Fibroblast of lung (primary cell): ENCODE measurements at regions not wholly inside any gene's neighbourhood (a gene's known extent, or its start where the extent isn't known, plus 50 kb on each side); places are given as distances from the start of the nearest gene placed in this dataset.

ENCODE experiments used
- EZH2 ChIP-seq: IDR thresholded peaks from 2 replicates; pipeline ENCODE4 v1.5.1; 2012; ENCODE audit warnings: low read length, control low read depth, mild to moderate bottlenecking; ENCODE audit errors: missing control alignments
- TF ChIP-seq, protein P1 (sequence below), 2 donors: IDR thresholded peaks in 1 of 2; conservative IDR thresholded peaks in 1 of 2; 1 replicate in 1 of 2; 2 replicates in 1 of 2; pipeline ENCODE4 v1.5.1; 2011 to 2012; ENCODE audit warnings: low read length in 2 of 2, control low read depth in 1 of 2, inconsistent platforms in 1 of 2, low read depth in 1 of 2, mild to moderate bottlenecking in 1 of 2

DNA sequence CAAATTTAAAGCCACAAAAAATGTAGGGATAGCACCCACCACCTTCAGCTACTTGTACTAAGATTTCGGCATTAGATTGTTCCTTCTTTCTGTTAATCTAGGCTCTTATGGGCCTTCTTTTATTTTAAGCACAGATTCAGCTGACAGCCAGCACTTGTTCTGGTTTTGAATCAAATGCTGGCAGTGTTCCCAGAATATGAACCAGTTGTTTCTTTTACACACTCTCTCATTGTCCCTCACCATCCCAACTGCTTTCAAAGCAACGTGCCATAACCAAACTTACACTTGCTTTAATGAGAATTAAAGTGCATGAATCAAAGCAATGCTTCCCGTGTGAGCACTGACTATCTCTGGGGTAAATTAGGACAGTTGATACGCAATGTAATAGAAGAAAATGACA is 744.5 kb upstream of the FAM241A start:
- TF ChIP-seq, protein P1, sequence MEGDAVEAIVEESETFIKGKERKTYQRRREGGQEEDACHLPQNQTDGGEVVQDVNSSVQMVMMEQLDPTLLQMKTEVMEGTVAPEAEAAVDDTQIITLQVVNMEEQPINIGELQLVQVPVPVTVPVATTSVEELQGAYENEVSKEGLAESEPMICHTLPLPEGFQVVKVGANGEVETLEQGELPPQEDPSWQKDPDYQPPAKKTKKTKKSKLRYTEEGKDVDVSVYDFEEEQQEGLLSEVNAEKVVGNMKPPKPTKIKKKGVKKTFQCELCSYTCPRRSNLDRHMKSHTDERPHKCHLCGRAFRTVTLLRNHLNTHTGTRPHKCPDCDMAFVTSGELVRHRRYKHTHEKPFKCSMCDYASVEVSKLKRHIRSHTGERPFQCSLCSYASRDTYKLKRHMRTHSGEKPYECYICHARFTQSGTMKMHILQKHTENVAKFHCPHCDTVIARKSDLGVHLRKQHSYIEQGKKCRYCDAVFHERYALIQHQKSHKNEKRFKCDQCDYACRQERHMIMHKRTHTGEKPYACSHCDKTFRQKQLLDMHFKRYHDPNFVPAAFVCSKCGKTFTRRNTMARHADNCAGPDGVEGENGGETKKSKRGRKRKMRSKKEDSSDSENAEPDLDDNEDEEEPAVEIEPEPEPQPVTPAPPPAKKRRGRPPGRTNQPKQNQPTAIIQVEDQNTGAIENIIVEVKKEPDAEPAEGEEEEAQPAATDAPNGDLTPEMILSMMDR (conservative IDR thresholded peaks at IDR 0.05 in 1 of 2, IDR thresholded peaks at IDR 0.05 in 1 of 2; ENCODE audit: low read depth in 1 of 2, low read length in 2 of 2), result no peak
- no peak for TF ChIP-seq EZH2
